NOMO-1 treated with dmso at 0.1 percent for 144 hours (cell line): ENCODE measurements at regions not wholly inside any gene's neighbourhood (a gene's known extent, or its start where the extent isn't known, plus 50 kb on each side); places are given as distances from the start of the nearest gene placed in this dataset.
A peak's percentile ranks its signal among the peaks of the same experiment; 100 is the strongest.
"Not testable (repeated sequence)": the region's sequence is repeated elsewhere in the genome, so short reads cannot be mapped to it uniquely, and the experiment has no call there.

Source experiments
- DNase-seq: peaks from one replicate; lab custom pipeline; 2025; ENCODE audit not compliant: unreplicated experiment; lab: John Stamatoyannopoulos, UW

- no peak for DNase-seq
Observed at GRCh38 chr13:48806522-48806921, 152.8 kb downstream of the CYSLTR2 start.

GRCh38 chr13:48808683-48809082, 155.0 kb downstream of the CYSLTR2 start:
- no peak for DNase-seq

GRCh38 chr13:48810013-48810412, 156.3 kb downstream of the CYSLTR2 start:
- no peak for DNase-seq

- DNase-seq, result no peak
Observed at GRCh38 chr13:48813518-48813917, 159.8 kb downstream of the CYSLTR2 start.

- peak; percentile 32 for DNase-seq
Observed at GRCh38 chr13:48816700-48817099, 159.0 kb upstream of the FNDC3A start.

- no peak for DNase-seq
Observed at GRCh38 chr13:48817166-48817802, 158.4 kb upstream of the FNDC3A start.

GRCh38 chr13:48818495-48819356, 157.0 kb upstream of the FNDC3A start:
- DNase-seq, result no peak

- no peak for DNase-seq
Observed at GRCh38 chr13:48819376-48819775, 156.3 kb upstream of the FNDC3A start.

GRCh38 chr13:48819899-48820298, 155.8 kb upstream of the FNDC3A start:
- DNase-seq, result no peak

GRCh38 chr13:48823526-48823925, 152.2 kb upstream of the FNDC3A start:
- DNase-seq, result not testable (repeated sequence)

GRCh38 chr13:48826039-48826438, 149.7 kb upstream of the FNDC3A start:
- no peak for DNase-seq

- DNase-seq, result not testable (repeated sequence)
Observed at GRCh38 chr13:48826922-48827454, 148.7 kb upstream of the FNDC3A start.

- DNase-seq, result no peak
Observed at GRCh38 chr13:48827709-48828108, 148.0 kb upstream of the FNDC3A start.

GRCh38 chr13:48828962-48829411, 146.7 kb upstream of the FNDC3A start:
- DNase-seq, result no peak

GRCh38 chr13:48829536-48829935, 146.2 kb upstream of the FNDC3A start:
- peak; percentile 60 for DNase-seq

GRCh38 chr13:48831248-48831647, 144.5 kb upstream of the FNDC3A start:
- no peak for DNase-seq

GRCh38 chr13:48833412-48833811, 142.3 kb upstream of the FNDC3A start:
- DNase-seq, result no peak

GRCh38 chr13:48835326-48835725, 140.4 kb upstream of the FNDC3A start:
- not testable (repeated sequence) for DNase-seq

GRCh38 chr13:48838193-48838973, 137.3 kb upstream of the FNDC3A start:
- no peak for DNase-seq

GRCh38 chr13:48839171-48839570, 136.5 kb upstream of the FNDC3A start:
- no peak for DNase-seq

GRCh38 chr13:48840366-48840765, 135.3 kb upstream of the FNDC3A start:
- DNase-seq, result no peak
